H1 (cell line): ENCODE measurements at regions not wholly inside any gene's neighbourhood (a gene's known extent, or its start where the extent isn't known, plus 50 kb on each side); places are given as distances from the start of the nearest gene placed in this dataset.
A peak's percentile ranks its signal among the peaks of the same experiment; 100 is the strongest.

Source experiments
- CTCF ChIA-PET: fragments of 300-600 bp; sonication (Branson Sonifier 250); formaldehyde crosslinking; loops from one replicate; lab custom pipeline; 2021; ENCODE audit not compliant: partially characterized antibody; lab: Charles Lee
- POLR2A ChIA-PET: fragments of 300-600 bp; sonication (Branson Sonifier 250); formaldehyde crosslinking; loops from one replicate; lab custom pipeline; 2021; ENCODE audit warnings: inconsistent platforms; ENCODE audit not compliant: partially characterized antibody; lab: Charles Lee
- DNase-seq, 2 experiments: peaks; one replicate each; pipeline versions ENCODE4 v3.0.0 to v3.0.0-alpha.2; 2010 to 2022; ENCODE audit warnings: low spot score in 2 of 2, low read depth in 1 of 2, mixed read lengths in 1 of 2
- FAIRE-seq: peaks from 2 replicates; lab custom pipeline; 2011; peaks lifted over from hg19 to GRCh38; lab: Jason Lieb, UNC
- H2AFZ ChIP-seq: 2 replicates; pipeline ENCODE4 v1.8.1; 2012; ENCODE audit warnings: low read length, inconsistent platforms
- H2AK5ac ChIP-seq: 2 replicates; pipeline ENCODE4 v1.6.1; 2013; ENCODE audit warnings: low read depth, low read length
- H2BK120ac ChIP-seq: replicated peaks from 2 replicates; pipeline ENCODE3; 2013; ENCODE audit warnings: low read depth, low read length, inconsistent platforms
- H2BK12ac ChIP-seq: 2 replicates; pipeline ENCODE4 v1.6.1; 2013; ENCODE audit warnings: low read depth, low read length
- H2BK15ac ChIP-seq: 2 replicates; pipeline ENCODE4 v1.6.1; 2013; ENCODE audit warnings: low read length
- H2BK20ac ChIP-seq: 2 replicates; pipeline ENCODE4 v1.6.1; 2013; ENCODE audit warnings: low read length
- H2BK5ac ChIP-seq: 2 replicates; pipeline ENCODE4 v1.6.1; 2013; ENCODE audit warnings: low read depth, low read length
- H3K14ac ChIP-seq: 2 replicates; pipeline ENCODE4 v1.6.1; 2013; ENCODE audit warnings: inconsistent platforms; ENCODE audit not compliant: insufficient read length
- H3K18ac ChIP-seq: 2 replicates; pipeline ENCODE4 v1.6.1; 2013; ENCODE audit warnings: low read length; ENCODE audit errors: extremely low read depth
- H3K23ac ChIP-seq: 2 replicates; pipeline ENCODE4 v1.6.1; 2013; ENCODE audit warnings: inconsistent platforms; ENCODE audit not compliant: insufficient read length
- H3K23me2 ChIP-seq: 2 replicates; pipeline ENCODE4 v1.6.1; 2013; ENCODE audit warnings: low read depth, low read length
- H3K27ac ChIP-seq: 2 replicates; pipeline ENCODE4 v1.6.1; 2011; ENCODE audit warnings: low read depth, low read length, inconsistent platforms
- H3K27me3 ChIP-seq, 4 experiments: replicated peaks in 1 of 4; 1 replicate in 1 of 4; 2 replicates in 3 of 4; pipeline versions ENCODE4 v1.6.1 to v1.8.1; 2011 to 2013; ENCODE audit warnings: low read length in 3 of 4, mild to moderate bottlenecking in 3 of 4, inconsistent platforms in 2 of 4, mixed read lengths in 2 of 4, moderate library complexity in 1 of 4; ENCODE audit not compliant: control insufficient read depth in 3 of 4, insufficient read depth in 3 of 4; ENCODE audit errors: extremely low read depth in 1 of 4
- H3K36me3 ChIP-seq, 4 experiments: 2 replicates each; pipeline versions ENCODE4 v1.6.1 to v1.8.1; 2011 to 2013; ENCODE audit warnings: mild to moderate bottlenecking in 4 of 4, low read length in 3 of 4, moderate library complexity in 2 of 4, control low read depth in 1 of 4, inconsistent platforms in 1 of 4; ENCODE audit not compliant: insufficient read depth in 4 of 4, control insufficient read depth in 2 of 4
- H3K4ac ChIP-seq: replicated peaks from 2 replicates; pipeline ENCODE3; 2013; ENCODE audit warnings: low read length, low read depth, mixed read lengths, inconsistent platforms; ENCODE audit not compliant: insufficient read length
- H3K4me1 ChIP-seq, 4 experiments: replicated peaks in 1 of 4; 1 replicate in 1 of 4; 2 replicates in 3 of 4; pipeline versions ENCODE4 v1.6.1 to v1.8.1; 2011 to 2013; ENCODE audit warnings: low read length in 3 of 4, inconsistent platforms in 2 of 4, mixed read lengths in 1 of 4; ENCODE audit not compliant: insufficient read depth in 4 of 4, control insufficient read depth in 3 of 4
- H3K4me2 ChIP-seq, 2 experiments: 2 replicates each; pipeline versions ENCODE4 v1.6.1 to v1.8.1; 2011 to 2013; ENCODE audit warnings: low read depth in 2 of 2, low read length in 2 of 2, control low read depth in 1 of 2, inconsistent platforms in 1 of 2, mild to moderate bottlenecking in 1 of 2; ENCODE audit not compliant: insufficient read depth in 1 of 2
- H3K4me3 ChIP-seq, 4 experiments: fragments of 200-600, 300-600 bp in 1 of 4; sonication (generic), shearing (Covaris generic), sonication (Bioruptor Twin) in 1 of 4; 2 replicates each; pipeline versions ENCODE4 v1.5.1 to v1.8.1; 2011 to 2016; ENCODE audit warnings: low read length in 4 of 4, low read depth in 3 of 4, control low read depth in 2 of 4, inconsistent platforms in 2 of 4, mild to moderate bottlenecking in 2 of 4, mixed read lengths in 1 of 4, moderate library complexity in 1 of 4; ENCODE audit not compliant: insufficient read depth in 2 of 4; ENCODE audit errors: extremely low read depth in 1 of 4
- H3K56ac ChIP-seq: replicated peaks from 2 replicates; pipeline ENCODE3; 2013; ENCODE audit warnings: low read depth, mild to moderate bottlenecking, mixed read lengths, low read length, inconsistent platforms; ENCODE audit not compliant: insufficient read length
- H3K79me1 ChIP-seq: 2 replicates; pipeline ENCODE4 v1.6.1; 2013; ENCODE audit warnings: low read depth, low read length, control low read depth
- H3K79me2 ChIP-seq, 2 experiments: 2 replicates each; pipeline versions ENCODE4 v1.6.1 to v1.8.1; 2012 to 2013; ENCODE audit warnings: low read length in 2 of 2, mild to moderate bottlenecking in 2 of 2, inconsistent platforms in 1 of 2; ENCODE audit not compliant: insufficient read depth in 2 of 2, control insufficient read depth in 1 of 2
- H3K9ac ChIP-seq, 4 experiments: replicated peaks in 1 of 4; 1 replicate in 1 of 4; 2 replicates in 3 of 4; pipeline versions ENCODE4 v1.6.1 to v1.8.1; 2011 to 2013; ENCODE audit warnings: low read depth in 3 of 4, low read length in 3 of 4, control low read depth in 2 of 4, mild to moderate bottlenecking in 2 of 4, moderate library complexity in 2 of 4, inconsistent platforms in 1 of 4; ENCODE audit errors: extremely low read depth in 1 of 4
- H3K9me3 ChIP-seq, 2 experiments: 2 replicates each; pipeline versions ENCODE4 v1.6.1 to v1.8.1; 2012 to 2013; ENCODE audit warnings: mild to moderate bottlenecking in 2 of 2, moderate library complexity in 2 of 2, control low read depth in 1 of 2, inconsistent platforms in 1 of 2, low read depth in 1 of 2, low read length in 1 of 2, mixed read lengths in 1 of 2; ENCODE audit not compliant: insufficient read depth in 2 of 2
- H4K20me1 ChIP-seq, 2 experiments: replicated peaks in 1 of 2; 2 replicates each; pipeline versions ENCODE3 to v1.8.1; 2011 to 2013; ENCODE audit warnings: inconsistent platforms in 2 of 2, low read length in 2 of 2, mild to moderate bottlenecking in 1 of 2; ENCODE audit not compliant: insufficient read depth in 2 of 2, control insufficient read depth in 1 of 2
- H4K5ac ChIP-seq: 2 replicates; pipeline ENCODE4 v1.6.1; 2013; ENCODE audit warnings: low read length, low read depth, mixed read lengths, inconsistent platforms; ENCODE audit not compliant: insufficient read length
- H4K8ac ChIP-seq: 2 replicates; pipeline ENCODE4 v1.8.0; 2013; ENCODE audit warnings: mild to moderate bottlenecking, moderate library complexity, low read length, inconsistent platforms; ENCODE audit not compliant: insufficient read depth; ENCODE audit errors: extremely low read depth
- H4K91ac ChIP-seq: replicated peaks from 2 replicates; pipeline ENCODE3; 2013; ENCODE audit warnings: low read length, mixed read lengths, inconsistent platforms; ENCODE audit not compliant: insufficient read length
- CHD2 ChIP-seq: IDR thresholded peaks from 2 replicates; pipeline ENCODE4 v1.6.1; 2012; ENCODE audit warnings: low read length, improper control_type of control experiment
- CTBP2 ChIP-seq: IDR thresholded peaks from 2 replicates; pipeline ENCODE4 v1.7.0; 2011; ENCODE audit warnings: borderline replicate concordance, mild to moderate bottlenecking, moderate library complexity, mixed read lengths, low read length; ENCODE audit not compliant: insufficient read depth, insufficient read length
- EGR1 ChIP-seq: IDR thresholded peaks from 2 replicates; pipeline ENCODE4 v1.6.1; 2011; ENCODE audit warnings: low read depth, low read length, borderline replicate concordance
- HDAC2 ChIP-seq, 2 experiments: fragments of 300-600 bp in 1 of 2; sonication (generic) in 1 of 2; IDR thresholded peaks; 2 replicates each; pipeline ENCODE4 v1.6.1; 2011 to 2012; ENCODE audit warnings: low read depth in 2 of 2, low read length in 2 of 2, mild to moderate bottlenecking in 2 of 2, moderate library complexity in 2 of 2, borderline replicate concordance in 1 of 2, inconsistent platforms in 1 of 2
- NANOG ChIP-seq: IDR thresholded peaks from 2 replicates; pipeline ENCODE4 v1.6.1; 2011; ENCODE audit warnings: low read length, low read depth, mild to moderate bottlenecking, inconsistent platforms; ENCODE audit not compliant: insufficient read depth, poor library complexity, severe bottlenecking
- PHF8 ChIP-seq: fragments of 200-600 bp; sonication (generic); conservative IDR thresholded peaks from 2 replicates; pipeline ENCODE4 v1.7.1; 2012; ENCODE audit warnings: low read depth, mild to moderate bottlenecking, inconsistent platforms, low read length, moderate library complexity
- RNF2 ChIP-seq: fragments of 200-900, 300-1000 bp; sonication (generic); IDR thresholded peaks from 2 replicates; pipeline ENCODE4 v1.7.1; 2016; ENCODE audit warnings: borderline replicate concordance, low read depth, mild to moderate bottlenecking, antibody characterized with exemption, low read length; ENCODE audit not compliant: poor library complexity, severe bottlenecking; ENCODE audit errors: missing control alignments
- WGBS, 2 experiments: shearing (Covaris generic) in 1 of 2; methylation state at CpG; one replicate each; pipeline versions ENCODE4 v1.1.6 to v1.1.7; 2013 to 2015; ENCODE audit warnings: low lambda C conversion rate in 2 of 2, mixed read lengths in 2 of 2, inconsistent platforms in 1 of 2, low coverage in 1 of 2, missing lambda C conversion rate in 1 of 2; ENCODE audit not compliant: insufficient replicate concordance in 2 of 2, insufficient coverage in 1 of 2, insufficient read length in 1 of 2; ENCODE audit errors: extremely low coverage in 1 of 2, missing lambda C conversion rate in 1 of 2; 5-methylcytosine and 5-hydroxymethylcytosine counted together

- TF ChIP-seq NANOG = no peak
- no peak for TF ChIP-seq RNF2
- TF ChIP-seq CHD2 = no peak
- TF ChIP-seq EGR1 = no peak
- TF ChIP-seq HDAC2 (IDR thresholded peaks at IDR 0.05; ENCODE audit: borderline replicate concordance in 1 of 2, low read depth in 2 of 2, low read length in 2 of 2) = no peak
- no peak for TF ChIP-seq PHF8
- no peak for TF ChIP-seq CTBP2
- Histone ChIP-seq H2AK5ac (no peak overlapping the region), H3K9ac (no peak overlapping the region), H3K56ac (no peak overlapping the region), H2AFZ (peak overlapping the region; percentile 22; the same call in 1 of the 2 replicates), H2BK12ac (no peak overlapping the region), H3K79me1 (no peaks in the 10 kb centered on the region), H2BK15ac (no peak overlapping the region), H4K91ac (no peak overlapping the region), H3K4me1 (no peaks in the 10 kb centered on the region; a peak in 1 of 7 replicates), H3K23me2 (no peaks in the 10 kb centered on the region; the same call in 1 of the 2 replicates), H2BK20ac (no peak overlapping the region), H3K27ac (no peak overlapping the region), H2BK120ac (no peak overlapping the region), H3K9me3 (no peaks in the 10 kb centered on the region), H4K5ac (no peak overlapping the region), H3K23ac (no peak overlapping the region), H3K79me2 (no peaks in the 10 kb centered on the region), H3K14ac (no peak overlapping the region), H3K27me3 (no peaks in the 10 kb centered on the region), H4K20me1 (no peaks in the 10 kb centered on the region), H3K4me3 (no peak overlapping the region), H3K4me2 (no peak overlapping the region), H3K36me3 (no peaks in the 10 kb centered on the region), H3K4ac (no peak overlapping the region), H4K8ac (no peak overlapping the region), H2BK5ac (no peak overlapping the region), H3K18ac (no peak overlapping the region)
- ChIA-PET POLR2A (no interaction called here), CTCF (interaction anchor here (0.8 kb wide), 1 partner anchor 10 kb away, joined by 3 read pairs; no protein-coding TSS in a partner anchor)
- WGBS, 2 experiments = 69% methylated on average over 2 of the region's 2 CpGs; no CpG with 5 or more reads in 1 of the 2 experiments
- DNase-seq (no peak), FAIRE-seq (no peak)
Observed at GRCh38 chr4:125796138-125796537, 481.4 kb downstream of the FAT4 start.
